ENCODE measurements at regions not wholly inside any gene's neighbourhood (a gene's known extent, or its start where the extent isn't known, plus 50 kb on each side); places are given as distances from the start of the nearest gene placed in this dataset.

GRCh38 chr16:7057458-7057857 lies 275.2 kb upstream of the RBFOX1 start:
- DNase-seq (ENCODE audit: low read depth, low spot score): no peak
- in situ Hi-C loops (cut with HindIII; ENCODE audit: low pct_unique_long_range_greater_than_20kb, low sequenced_read_pairs): no loop called here

GRCh38 chr16:7055443-7055842 lies 277.2 kb upstream of the RBFOX1 start:
- no peak for DNase-seq (ENCODE audit: low read depth, low spot score)
- in situ Hi-C loops (cut with HindIII; ENCODE audit: low pct_unique_long_range_greater_than_20kb, low sequenced_read_pairs): no loop called here

- in situ Hi-C loops (cut with HindIII; ENCODE audit: low pct_unique_long_range_greater_than_20kb, low sequenced_read_pairs): no loop called here
- DNase-seq (ENCODE audit: low read depth, low spot score): no peak
Observed at GRCh38 chr16:7051591-7052349, 280.9 kb upstream of the RBFOX1 start.

- in situ Hi-C loops (cut with HindIII; ENCODE audit: low pct_unique_long_range_greater_than_20kb, low sequenced_read_pairs): no loop called here
Observed at GRCh38 chr16:7044331-7044730, 288.3 kb upstream of the RBFOX1 start.

GRCh38 chr16:7038475-7038874 lies 294.2 kb upstream of the RBFOX1 start:
- no peak for DNase-seq (ENCODE audit: low read depth, low spot score)
- in situ Hi-C loops (cut with HindIII; ENCODE audit: low pct_unique_long_range_greater_than_20kb, low sequenced_read_pairs): no loop called here

More at GRCh38 chr16:7044331-7044730, 288.3 kb upstream of the RBFOX1 start:
- DNase-seq (ENCODE audit: low read depth, low spot score): no peak

- DNase-seq (ENCODE audit: low read depth, low spot score): no peak
- in situ Hi-C loops (cut with HindIII; ENCODE audit: low pct_unique_long_range_greater_than_20kb, low sequenced_read_pairs): no loop called here
Observed at GRCh38 chr16:7037495-7037894, 295.1 kb upstream of the RBFOX1 start.

GRCh38 chr16:7031031-7031430 lies 301.6 kb upstream of the RBFOX1 start:
- no peak for DNase-seq (ENCODE audit: low read depth, low spot score)
- in situ Hi-C loops (cut with HindIII; ENCODE audit: low pct_unique_long_range_greater_than_20kb, low sequenced_read_pairs): no loop called here

GRCh38 chr16:7027401-7027800 lies 305.2 kb upstream of the RBFOX1 start:
- in situ Hi-C loops (cut with HindIII; ENCODE audit: low pct_unique_long_range_greater_than_20kb, low sequenced_read_pairs): no loop called here
- no peak for DNase-seq (ENCODE audit: low read depth, low spot score)

- DNase-seq (ENCODE audit: low read depth, low spot score): no peak
- in situ Hi-C loops (cut with HindIII; ENCODE audit: low pct_unique_long_range_greater_than_20kb, low sequenced_read_pairs): no loop called here
Observed at GRCh38 chr16:7026639-7027038, 306.0 kb upstream of the RBFOX1 start.

GRCh38 chr16:7025616-7026190 lies 306.9 kb upstream of the RBFOX1 start:
- DNase-seq (ENCODE audit: low read depth, low spot score): peak; percentile 77
- in situ Hi-C loops (cut with HindIII; ENCODE audit: low pct_unique_long_range_greater_than_20kb, low sequenced_read_pairs): no loop called here

- in situ Hi-C loops (cut with HindIII; ENCODE audit: low pct_unique_long_range_greater_than_20kb, low sequenced_read_pairs): no loop called here
- no peak for DNase-seq (ENCODE audit: low read depth, low spot score)
Observed at GRCh38 chr16:7021653-7022275, 310.9 kb upstream of the RBFOX1 start.

GRCh38 chr16:7017006-7017662 lies 315.5 kb upstream of the RBFOX1 start:
- in situ Hi-C loops (cut with HindIII; ENCODE audit: low pct_unique_long_range_greater_than_20kb, low sequenced_read_pairs): no loop called here

GRCh38 chr16:7014756-7015155 lies 317.9 kb upstream of the RBFOX1 start:
- no peak for DNase-seq (ENCODE audit: low read depth, low spot score)
- in situ Hi-C loops (cut with HindIII; ENCODE audit: low pct_unique_long_range_greater_than_20kb, low sequenced_read_pairs): no loop called here

More at GRCh38 chr16:7017006-7017662, 315.5 kb upstream of the RBFOX1 start:
- DNase-seq (ENCODE audit: low read depth, low spot score): no peak

- in situ Hi-C loops (cut with HindIII; ENCODE audit: low pct_unique_long_range_greater_than_20kb, low sequenced_read_pairs): no loop called here
- no peak for DNase-seq (ENCODE audit: low read depth, low spot score)
Observed at GRCh38 chr16:7013990-7014389, 318.7 kb upstream of the RBFOX1 start.

- DNase-seq (ENCODE audit: low read depth, low spot score): no peak
- in situ Hi-C loops (cut with HindIII; ENCODE audit: low pct_unique_long_range_greater_than_20kb, low sequenced_read_pairs): no loop called here
Observed at GRCh38 chr16:7004266-7004665, 328.4 kb upstream of the RBFOX1 start.

GRCh38 chr16:6993544-6993943 lies 339.1 kb upstream of the RBFOX1 start:
- no peak for DNase-seq (ENCODE audit: low read depth, low spot score)
- in situ Hi-C loops (cut with HindIII; ENCODE audit: low pct_unique_long_range_greater_than_20kb, low sequenced_read_pairs): no loop called here

GRCh38 chr16:6988846-6989245 lies 343.8 kb upstream of the RBFOX1 start:
- no peak for DNase-seq (ENCODE audit: low read depth, low spot score)
- in situ Hi-C loops (cut with HindIII; ENCODE audit: low pct_unique_long_range_greater_than_20kb, low sequenced_read_pairs): no loop called here

- in situ Hi-C loops (cut with HindIII; ENCODE audit: low pct_unique_long_range_greater_than_20kb, low sequenced_read_pairs): no loop called here
- no peak for DNase-seq (ENCODE audit: low read depth, low spot score)
Observed at GRCh38 chr16:6977916-6978315, 354.7 kb upstream of the RBFOX1 start.
